ENCODE measurements at regions not wholly inside any gene's neighbourhood (a gene's known extent, or its start where the extent isn't known, plus 50 kb on each side); places are given as distances from the start of the nearest gene placed in this dataset.
"Not testable (repeated sequence)": the region's sequence is repeated elsewhere in the genome, so short reads cannot be mapped to it uniquely, and the experiment has no call there.

GRCh38 chr14:30069536-30069935, 141.9 kb upstream of the PRKD1 start:
- no peak for DNase-seq
- TF ChIP-seq POLR2A (IDR thresholded peaks at IDR 0.05) (no peak), CTCF (IDR thresholded peaks at IDR 0.05) (no peak), EP300 (IDR thresholded peaks at IDR 0.05) (no peak)
- Histone ChIP-seq H3K4me3 (no peak overlapping the region), H3K4me1 (ENCODE audit: insufficient read depth) (no peaks in the 10 kb centered on the region), H3K27me3 (no peaks in the 10 kb centered on the region), H3K36me3 (no peaks in the 10 kb centered on the region), H3K27ac (no peak overlapping the region), H3K9me3 (no peaks in the 10 kb centered on the region)
- 25 to 31% (median 26%) methylated on average over 1 of the region's 1 CpG for WGBS, 3 donors
- intact Hi-C loops (cut with DNase I): no loop called here

- WGBS, 3 donors: 24 to 34% (median 34%) methylated on average over 2 of the region's 2 CpGs
- H3K27me3 ChIP-seq; H3K4me3 ChIP-seq; H3K9me3 ChIP-seq; H3K4me1 ChIP-seq (ENCODE audit: insufficient read depth); H3K27ac ChIP-seq; intact Hi-C loops (cut with DNase I); DNase-seq; H3K36me3 ChIP-seq: not testable (repeated sequence)
Observed at GRCh38 chr14:30072454-30072853, 144.8 kb upstream of the PRKD1 start.

GRCh38 chr14:30077946-30078345, 150.3 kb upstream of the PRKD1 start:
- H3K4me3 ChIP-seq: no peak overlapping the region

GRCh38 chr14:30078811-30079402, 151.3 kb upstream of the PRKD1 start:
- H3K36me3 ChIP-seq: no peaks in the 10 kb centered on the region
- H3K4me1 ChIP-seq (ENCODE audit: insufficient read depth): no peaks in the 10 kb centered on the region
- no peak overlapping the region for H3K27ac ChIP-seq
- DNase-seq: no peak
- no peak for TF ChIP-seq EP300 (IDR thresholded peaks at IDR 0.05)
- no peak for TF ChIP-seq POLR2A (IDR thresholded peaks at IDR 0.05)
- TF ChIP-seq CTCF (IDR thresholded peaks at IDR 0.05): no peak
- no peaks in the 10 kb centered on the region for H3K27me3 ChIP-seq
- no peak overlapping the region for H3K4me3 ChIP-seq
- 83 to 85% (median 84%) methylated on average over 8 of the region's 8 CpGs for WGBS, 3 donors
- no peaks in the 10 kb centered on the region for H3K9me3 ChIP-seq
- intact Hi-C loops (cut with DNase I): no loop called here

More at GRCh38 chr14:30077946-30078345, 150.3 kb upstream of the PRKD1 start:
- 75 to 76% (median 76%) methylated on average over 2 of the region's 2 CpGs for WGBS, 3 donors
- no peak for TF ChIP-seq EP300 (IDR thresholded peaks at IDR 0.05)
- TF ChIP-seq POLR2A (IDR thresholded peaks at IDR 0.05): no peak
- TF ChIP-seq CTCF (IDR thresholded peaks at IDR 0.05): no peak
- no peaks in the 10 kb centered on the region for H3K4me1 ChIP-seq (ENCODE audit: insufficient read depth)
- no peaks in the 10 kb centered on the region for H3K36me3 ChIP-seq
- intact Hi-C loops (cut with DNase I): no loop called here
- no peak overlapping the region for H3K27ac ChIP-seq
- no peaks in the 10 kb centered on the region for H3K27me3 ChIP-seq
- H3K9me3 ChIP-seq: no peaks in the 10 kb centered on the region
- no peak for DNase-seq

- Histone ChIP-seq H3K9me3 (no peaks in the 10 kb centered on the region), H3K27me3 (no peaks in the 10 kb centered on the region), H3K36me3 (no peaks in the 10 kb centered on the region), H3K4me1 (ENCODE audit: insufficient read depth) (no peaks in the 10 kb centered on the region), H3K4me3 (no peak overlapping the region), H3K27ac (no peak overlapping the region)
- no peak for DNase-seq
- TF ChIP-seq POLR2A (IDR thresholded peaks at IDR 0.05) (no peak), CTCF (IDR thresholded peaks at IDR 0.05) (no peak), EP300 (IDR thresholded peaks at IDR 0.05) (no peak)
- intact Hi-C loops (cut with DNase I): no loop called here
- WGBS, 3 donors: 42 to 58% (median 44%) methylated on average over 1 of the region's 1 CpG
Observed at GRCh38 chr14:30082486-30082885, 154.8 kb upstream of the PRKD1 start.

Data from ovary (tissue), 7 donors.